Activated CD4-positive, alpha-beta T cell treated with anti-CD3 and anti-CD28 coated beads, Interleukin-2, amount 50 U/mL, for 48 hours (primary cell): ENCODE measurements at regions not wholly inside any gene's neighbourhood (a gene's known extent, or its start where the extent isn't known, plus 50 kb on each side); places are given as distances from the start of the nearest gene placed in this dataset.
"Not testable (repeated sequence)": the region's sequence is repeated elsewhere in the genome, so short reads cannot be mapped to it uniquely, and the experiment has no call there.

Experiments
- DNase-seq, 2 experiments: peaks; one replicate each; pipeline ENCODE4 v3.0.0-alpha.2; 2020

GRCh38 chr1:88608139-88608943 lies 75.7 kb upstream of the PKN2 start:
- no peak for DNase-seq

DNA sequence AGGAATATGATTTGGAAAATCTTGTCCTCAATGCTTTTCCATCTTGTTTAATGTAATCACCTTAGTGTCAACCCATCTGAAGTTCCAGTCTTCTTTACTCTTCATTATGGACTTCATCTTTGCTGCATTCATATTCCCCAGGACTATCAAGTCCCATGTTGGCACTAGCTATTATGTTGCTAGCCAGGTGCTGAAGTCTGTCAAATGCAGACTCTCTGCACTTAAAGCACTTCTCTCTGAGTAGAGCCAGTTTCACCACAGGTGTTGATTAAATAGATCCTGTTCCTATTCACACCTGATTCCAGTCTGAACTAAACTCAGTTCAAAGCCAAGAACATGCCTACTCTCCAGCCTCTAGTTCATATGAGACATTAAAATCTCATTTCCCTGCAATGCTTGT lies 75.0 kb upstream of the PKN2 start:
- DNase-seq: no peak

DNA sequence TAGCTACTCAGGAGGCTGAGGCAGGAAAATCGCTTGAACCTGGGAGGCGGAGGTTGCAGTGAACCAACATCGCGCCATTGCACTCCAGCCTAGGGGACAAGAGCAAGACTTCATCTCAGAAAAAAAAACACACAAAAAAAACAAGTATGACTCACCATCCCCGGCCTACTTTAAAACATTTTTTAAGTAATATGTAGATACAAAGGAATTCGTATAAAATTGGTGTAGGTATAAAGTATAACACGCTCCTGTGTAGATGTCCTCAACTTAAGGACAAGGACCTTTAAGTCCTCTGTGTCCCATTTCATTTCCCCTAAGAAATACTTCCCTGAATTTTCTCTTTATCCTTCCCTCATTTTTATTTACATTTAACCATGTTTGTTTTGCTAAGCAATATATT lies 73.4 kb upstream of the PKN2 start:
- no peak for DNase-seq

DNA sequence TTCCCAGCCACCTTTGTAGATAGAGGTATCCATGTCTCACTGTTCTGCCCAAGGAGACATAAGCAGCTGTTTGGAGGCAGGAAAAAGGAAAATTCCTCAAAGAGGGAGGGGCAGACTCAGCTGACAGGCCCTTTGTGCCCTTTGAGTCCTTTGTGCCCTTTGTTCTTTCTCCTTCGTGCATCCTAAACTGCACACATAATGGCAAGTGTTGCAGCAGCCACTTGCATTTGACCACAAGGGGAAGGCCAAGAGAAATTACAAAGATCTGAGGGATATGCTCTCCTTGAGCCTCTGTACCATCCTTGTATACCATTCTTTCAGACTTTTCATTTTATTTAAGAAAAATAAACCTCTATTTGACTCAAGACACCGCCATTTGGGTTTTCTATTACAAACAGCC lies 71.8 kb upstream of the PKN2 start:
- DNase-seq: no peak

- no peak for DNase-seq
These were observed 71.3 kb upstream of the PKN2 start for GRCh38 chr1:88612773-88613172.

DNA sequence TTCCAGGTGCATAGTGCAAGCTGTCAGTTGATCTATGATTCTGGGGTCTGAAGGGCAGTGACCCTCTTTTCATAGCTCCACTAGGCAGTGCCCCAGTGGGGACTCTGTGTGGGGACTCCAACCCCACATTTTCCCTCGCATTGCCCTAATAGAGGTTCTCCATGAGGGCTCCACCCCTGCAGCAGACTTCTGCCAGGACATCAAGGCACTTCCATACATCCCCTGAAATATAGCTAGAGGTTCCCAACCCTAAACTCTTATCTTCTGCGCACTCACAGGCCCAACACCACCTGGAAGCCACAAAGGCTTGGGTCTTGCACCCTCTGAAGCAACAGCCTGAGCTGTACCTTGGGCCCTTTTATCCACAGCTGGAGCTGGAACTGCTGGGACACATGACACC lies 65.7 kb upstream of the PKN2 start:
- DNase-seq: no peak

GRCh38 chr1:88623101-88623500 lies 61.0 kb upstream of the PKN2 start:
- not testable (repeated sequence) for DNase-seq
